ENCODE measurements at regions not wholly inside any gene's neighbourhood (a gene's known extent, or its start where the extent isn't known, plus 50 kb on each side); places are given as distances from the start of the nearest gene placed in this dataset.

- Histone ChIP-seq H3K27me3 (no peaks in the 10 kb centered on the region), H3K4me3 (no peak overlapping the region), H3K4me1 (no peaks in the 10 kb centered on the region), H3K36me3 (no peaks in the 10 kb centered on the region), H3K9me3 (no peaks in the 10 kb centered on the region), H3K27ac (no peak overlapping the region)
- TF ChIP-seq POLR2A (IDR thresholded peaks at IDR 0.05) (no peak), CTCF (IDR thresholded peaks at IDR 0.05) (no peak)
- ATAC-seq: no peak
- no peak for DNase-seq
- intact Hi-C loops (cut with DNase I): no loop called here
- 64% methylated on average over 5 of the region's 6 CpGs for WGBS (ENCODE audit: insufficient coverage, low coverage, low lambda C conversion rate, missing lambda C conversion rate)
Measured at GRCh38 chr18:38575023-38575422, 1009.4 kb upstream of the CELF4 start.

GRCh38 chr18:38572554-38573111, 1007.0 kb upstream of the CELF4 start:
- Histone ChIP-seq H3K4me3 (no peak overlapping the region), H3K27ac (no peak overlapping the region), H3K27me3 (no peaks in the 10 kb centered on the region), H3K36me3 (no peaks in the 10 kb centered on the region), H3K4me1 (no peaks in the 10 kb centered on the region), H3K9me3 (no peaks in the 10 kb centered on the region)
- TF ChIP-seq CTCF (IDR thresholded peaks at IDR 0.05) (no peak), POLR2A (IDR thresholded peaks at IDR 0.05) (no peak)
- WGBS (ENCODE audit: insufficient coverage, low coverage, low lambda C conversion rate, missing lambda C conversion rate): 55% methylated on average over 6 of the region's 6 CpGs
- ATAC-seq: no peak
- intact Hi-C loops (cut with DNase I): no loop called here
- no peak for DNase-seq

GRCh38 chr18:38571651-38572050, 1006.1 kb upstream of the CELF4 start:
- intact Hi-C loops (cut with DNase I): no loop called here
- Histone ChIP-seq H3K27me3 (no peaks in the 10 kb centered on the region), H3K27ac (no peak overlapping the region), H3K4me3 (no peak overlapping the region), H3K36me3 (no peaks in the 10 kb centered on the region), H3K9me3 (no peaks in the 10 kb centered on the region), H3K4me1 (no peaks in the 10 kb centered on the region)
- WGBS (ENCODE audit: insufficient coverage, low coverage, low lambda C conversion rate, missing lambda C conversion rate): 32% methylated on average over 2 of the region's 2 CpGs
- ATAC-seq: no peak
- TF ChIP-seq CTCF (IDR thresholded peaks at IDR 0.05) (no peak), POLR2A (IDR thresholded peaks at IDR 0.05) (no peak)
- no peak for DNase-seq

- WGBS (ENCODE audit: insufficient coverage, low coverage, low lambda C conversion rate, missing lambda C conversion rate): 67% methylated on average over 1 of the region's 1 CpG
- H3K27me3 ChIP-seq: no peaks in the 10 kb centered on the region
- no peak for TF ChIP-seq CTCF (IDR thresholded peaks at IDR 0.05)
- no peak for TF ChIP-seq POLR2A (IDR thresholded peaks at IDR 0.05)
- intact Hi-C loops (cut with DNase I): no loop called here
- H3K9me3 ChIP-seq: no peaks in the 10 kb centered on the region
- no peaks in the 10 kb centered on the region for H3K4me1 ChIP-seq
- DNase-seq (no peak), ATAC-seq (no peak)
- no peaks in the 10 kb centered on the region for H3K36me3 ChIP-seq
- H3K27ac ChIP-seq: no peak overlapping the region
- no peak overlapping the region for H3K4me3 ChIP-seq
Measured at GRCh38 chr18:38565513-38565912, 999.9 kb upstream of the CELF4 start.
